ENCODE measurements at regions not wholly inside any gene's neighbourhood (a gene's known extent, or its start where the extent isn't known, plus 50 kb on each side); places are given as distances from the start of the nearest gene placed in this dataset.

DNA sequence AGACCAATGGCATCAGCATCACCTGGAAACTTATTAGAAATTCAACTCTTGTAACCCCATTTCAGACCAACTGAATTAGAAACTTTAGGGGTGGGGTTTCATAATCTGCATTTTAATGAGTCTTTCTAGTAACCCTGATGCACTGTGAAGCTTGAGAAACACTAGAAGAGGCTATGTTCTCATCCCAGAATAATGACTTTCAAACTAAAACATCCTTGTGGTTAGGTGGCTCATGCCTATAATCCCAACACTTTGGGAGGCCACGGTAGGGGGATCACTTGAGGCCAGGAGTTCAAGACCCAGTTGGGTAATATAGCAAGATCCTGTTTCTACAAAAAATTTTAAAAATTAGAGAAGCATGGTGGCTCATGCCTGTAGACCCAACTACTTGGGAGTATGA, 402.4 kb downstream of the DLEU7 start:
- no peak overlapping the region for H3K4me3 ChIP-seq (ENCODE audit: low read depth, low read length)
- TF ChIP-seq, protein P1, sequence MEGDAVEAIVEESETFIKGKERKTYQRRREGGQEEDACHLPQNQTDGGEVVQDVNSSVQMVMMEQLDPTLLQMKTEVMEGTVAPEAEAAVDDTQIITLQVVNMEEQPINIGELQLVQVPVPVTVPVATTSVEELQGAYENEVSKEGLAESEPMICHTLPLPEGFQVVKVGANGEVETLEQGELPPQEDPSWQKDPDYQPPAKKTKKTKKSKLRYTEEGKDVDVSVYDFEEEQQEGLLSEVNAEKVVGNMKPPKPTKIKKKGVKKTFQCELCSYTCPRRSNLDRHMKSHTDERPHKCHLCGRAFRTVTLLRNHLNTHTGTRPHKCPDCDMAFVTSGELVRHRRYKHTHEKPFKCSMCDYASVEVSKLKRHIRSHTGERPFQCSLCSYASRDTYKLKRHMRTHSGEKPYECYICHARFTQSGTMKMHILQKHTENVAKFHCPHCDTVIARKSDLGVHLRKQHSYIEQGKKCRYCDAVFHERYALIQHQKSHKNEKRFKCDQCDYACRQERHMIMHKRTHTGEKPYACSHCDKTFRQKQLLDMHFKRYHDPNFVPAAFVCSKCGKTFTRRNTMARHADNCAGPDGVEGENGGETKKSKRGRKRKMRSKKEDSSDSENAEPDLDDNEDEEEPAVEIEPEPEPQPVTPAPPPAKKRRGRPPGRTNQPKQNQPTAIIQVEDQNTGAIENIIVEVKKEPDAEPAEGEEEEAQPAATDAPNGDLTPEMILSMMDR (IDR thresholded peaks at IDR 0.05; ENCODE audit: borderline replicate concordance, insufficient read depth, low read depth, low read length), result no peak

DNA sequence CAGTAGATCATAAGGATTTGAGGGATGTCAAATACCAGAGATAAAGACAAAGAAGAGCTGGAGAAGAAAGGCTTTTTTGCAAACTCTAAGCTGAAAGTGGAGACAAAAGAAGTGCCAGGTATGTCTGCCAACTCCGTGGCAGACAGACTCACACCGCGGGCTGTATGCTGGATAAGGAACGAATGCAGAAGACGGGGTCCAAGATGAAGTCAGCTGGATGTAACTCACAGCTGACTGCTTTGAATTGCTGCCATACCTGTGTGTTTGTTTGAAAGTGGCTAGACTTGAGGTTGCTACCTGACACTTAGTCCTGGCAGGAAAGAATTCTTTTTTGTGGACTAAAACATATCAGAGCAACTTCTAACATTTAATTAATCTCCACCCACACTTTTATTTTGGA, 398.8 kb downstream of the DLEU7 start:
- TF ChIP-seq, protein P1 (IDR thresholded peaks at IDR 0.05; ENCODE audit: borderline replicate concordance, insufficient read depth, low read depth, low read length), result no peak
- no peak overlapping the region for H3K4me3 ChIP-seq (ENCODE audit: low read depth, low read length)

DNA sequence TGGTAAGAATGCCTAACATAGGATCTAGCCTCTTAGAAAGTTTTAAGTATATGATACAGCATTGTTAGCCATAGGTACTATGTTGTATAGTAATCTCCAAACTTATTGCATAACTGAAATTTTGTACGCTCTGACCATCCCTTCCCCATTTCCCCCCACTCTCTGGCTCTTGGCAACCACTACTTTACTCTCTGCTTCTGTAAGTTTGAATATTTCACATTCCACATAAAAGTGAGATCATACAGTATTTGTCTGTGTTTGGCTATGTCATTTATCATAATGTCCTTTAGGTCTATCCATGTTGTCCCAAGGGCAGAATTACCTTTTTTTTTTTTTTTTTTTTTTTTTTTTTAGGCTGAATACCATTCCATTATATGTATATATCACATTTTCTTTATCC, 396.9 kb downstream of the DLEU7 start:
- H3K4me3 ChIP-seq (ENCODE audit: low read depth, low read length), result no peak overlapping the region
- TF ChIP-seq, protein P1 (IDR thresholded peaks at IDR 0.05; ENCODE audit: borderline replicate concordance, insufficient read depth, low read depth, low read length), result no peak

DNA sequence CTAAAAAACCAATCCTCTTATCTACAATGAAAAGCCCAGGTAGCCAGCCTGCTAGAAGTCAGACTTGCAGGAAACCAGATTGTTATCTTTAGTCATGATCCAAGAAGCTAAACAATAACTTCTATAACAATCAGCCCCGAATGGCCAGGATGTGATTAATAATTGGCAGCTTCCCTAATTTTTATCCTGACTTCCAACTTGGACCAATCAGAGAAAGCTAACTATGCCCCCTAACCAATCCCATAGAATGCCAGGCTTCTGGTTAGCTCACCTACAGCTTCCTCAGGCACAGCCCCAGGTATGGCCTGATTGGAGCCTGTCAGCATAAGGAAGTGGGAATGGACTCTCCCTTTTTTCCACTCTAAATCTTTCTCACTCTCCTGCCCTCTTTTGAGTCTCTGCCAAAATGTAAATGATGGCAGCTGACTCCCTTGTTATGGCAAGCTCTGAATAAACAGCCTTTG, 394.9 kb downstream of the DLEU7 start:
- no peak overlapping the region for H3K4me3 ChIP-seq (ENCODE audit: low read depth, low read length)
- TF ChIP-seq, protein P1 (IDR thresholded peaks at IDR 0.05; ENCODE audit: borderline replicate concordance, insufficient read depth, low read depth, low read length), result no peak

DNA sequence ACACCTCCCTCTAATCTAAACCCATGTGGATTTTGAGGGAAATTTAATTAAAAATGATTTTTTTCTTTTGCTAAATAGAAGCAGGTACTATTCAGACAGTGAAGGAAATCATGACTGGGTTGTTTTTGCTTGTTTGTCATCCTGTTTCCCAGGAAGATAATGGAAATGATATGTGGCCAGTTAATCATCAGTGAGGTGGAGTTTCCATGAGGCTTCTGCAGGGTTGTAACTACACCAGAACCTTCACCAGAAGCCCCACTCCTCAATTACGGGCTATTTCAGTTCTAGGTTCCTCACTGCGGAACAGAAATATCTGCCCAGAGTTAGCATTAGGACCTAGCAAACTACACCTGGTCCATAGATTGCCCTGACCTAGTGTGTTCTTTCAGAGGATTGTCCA, 394.0 kb downstream of the DLEU7 start:
- TF ChIP-seq, protein P1 (IDR thresholded peaks at IDR 0.05; ENCODE audit: borderline replicate concordance, insufficient read depth, low read depth, low read length), result no peak
- no peak overlapping the region for H3K4me3 ChIP-seq (ENCODE audit: low read depth, low read length)

DNA sequence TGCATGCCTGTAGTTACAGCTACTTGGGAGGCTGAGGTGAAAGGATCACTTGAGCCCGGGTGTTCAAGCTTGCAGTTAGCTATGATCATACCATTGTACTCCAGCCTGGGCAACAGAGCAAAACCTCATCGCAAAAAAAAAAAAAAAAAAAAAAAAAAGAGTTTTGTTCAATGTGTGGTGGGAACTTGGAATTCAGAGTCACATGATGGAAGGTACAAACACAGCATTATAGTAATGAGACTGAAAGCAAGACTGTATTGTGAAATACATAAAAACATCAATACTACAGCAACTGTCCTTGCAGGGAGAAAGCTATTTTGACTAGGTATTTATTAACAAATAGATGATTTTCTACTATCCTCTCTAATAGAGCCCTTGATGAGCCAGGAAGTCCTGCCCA, 393.2 kb downstream of the DLEU7 start:
- no peak overlapping the region for H3K4me3 ChIP-seq (ENCODE audit: low read depth, low read length)
- TF ChIP-seq, protein P1 (IDR thresholded peaks at IDR 0.05; ENCODE audit: borderline replicate concordance, insufficient read depth, low read depth, low read length), result no peak

DNA sequence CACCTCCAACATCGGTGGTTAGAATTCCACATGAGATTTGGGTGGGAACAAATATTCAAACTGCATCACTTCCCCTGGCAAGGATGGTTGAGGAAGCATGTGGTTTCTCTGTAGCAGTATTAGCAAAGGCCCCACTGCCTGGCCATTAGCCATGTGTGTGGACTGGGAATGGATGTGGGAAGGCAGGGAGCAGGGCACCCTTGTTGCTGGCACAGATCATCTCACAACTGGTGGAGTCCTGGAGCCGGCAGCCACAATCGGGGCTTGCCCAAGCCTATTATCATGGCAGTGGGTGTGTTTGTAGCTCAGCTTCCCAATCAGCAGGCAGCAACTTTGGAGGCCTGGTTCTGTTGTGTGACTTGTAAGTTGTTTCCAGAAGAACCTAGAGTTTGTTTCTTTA, 391.9 kb downstream of the DLEU7 start:
- H3K4me3 ChIP-seq (ENCODE audit: low read depth, low read length), result no peak overlapping the region
- TF ChIP-seq, protein P1 (IDR thresholded peaks at IDR 0.05; ENCODE audit: borderline replicate concordance, insufficient read depth, low read depth, low read length), result no peak
